ENCODE measurements at regions not wholly inside any gene's neighbourhood (a gene's known extent, or its start where the extent isn't known, plus 50 kb on each side); places are given as distances from the start of the nearest gene placed in this dataset.

GRCh38 chr2:8160959-8161358, 520.9 kb upstream of the ID2 start:
- WGBS, 2 donors (ENCODE audit: low coverage in 1 of 2), result 94% methylated on average over 13 of the region's 13 CpGs; no CpG with 5 or more reads in 1 of the 2 donors
- peak overlapping the region in 3 of 4 donors; percentile 56 to 80 (median 78) for H3K27ac ChIP-seq
- TF ChIP-seq CTCF (IDR thresholded peaks at IDR 0.05) (no peak), EP300 (IDR thresholded peaks at IDR 0.05; ENCODE audit: low read depth) (no peak), POLR2AphosphoS5 (IDR thresholded peaks at IDR 0.05) (no peak), POLR2A (IDR thresholded peaks at IDR 0.05) (no peak)
- in situ Hi-C loops (cut with MboI; ENCODE audit: low pct_ligation_motif_present in 1 of 4, low pct_unique_long_range_greater_than_20kb in 1 of 4, low sequenced_read_pairs in 3 of 4), result no loop called here
- H3K27me3 ChIP-seq, result no peaks in the 10 kb centered on the region
- DNase-seq, result no peak
- intact Hi-C loops (cut with DNase I; ENCODE audit: low total_unique reads), result no loop called here
- no peaks in the 10 kb centered on the region for H3K36me3 ChIP-seq
- H3K4me3 ChIP-seq, result no peak overlapping the region
- no peaks in the 10 kb centered on the region for H3K9me3 ChIP-seq
- H3K4me1 ChIP-seq, result no peaks in the 10 kb centered on the region

GRCh38 chr2:8162552-8162951, 519.3 kb upstream of the ID2 start:
- in situ Hi-C loops (cut with MboI; ENCODE audit: low pct_ligation_motif_present in 1 of 4, low pct_unique_long_range_greater_than_20kb in 1 of 4, low sequenced_read_pairs in 3 of 4), result no loop called here
- DNase-seq, result peak; percentile 22

GRCh38 chr2:8165550-8165949, 516.3 kb upstream of the ID2 start:
- H3K27ac ChIP-seq, result no peak overlapping the region
- no peak for TF ChIP-seq POLR2A (IDR thresholded peaks at IDR 0.05)
- TF ChIP-seq EP300 (IDR thresholded peaks at IDR 0.05; ENCODE audit: low read depth), result no peak
- TF ChIP-seq CTCF (IDR thresholded peaks at IDR 0.05), result no peak
- no peak for TF ChIP-seq POLR2AphosphoS5 (IDR thresholded peaks at IDR 0.05)
- H3K9me3 ChIP-seq, result no peaks in the 10 kb centered on the region
- intact Hi-C loops (cut with DNase I; ENCODE audit: low total_unique reads), result no loop called here
- WGBS, 2 donors (ENCODE audit: low coverage in 1 of 2), result 92 to 98% methylated on average over 4 to 5 of the region's 5 CpGs
- no peaks in the 10 kb centered on the region for H3K27me3 ChIP-seq
- no peaks in the 10 kb centered on the region for H3K36me3 ChIP-seq
- no peak overlapping the region for H3K4me3 ChIP-seq
- DNase-seq, result no peak
- no peaks in the 10 kb centered on the region for H3K4me1 ChIP-seq
- in situ Hi-C loops (cut with MboI; ENCODE audit: low pct_ligation_motif_present in 1 of 4, low pct_unique_long_range_greater_than_20kb in 1 of 4, low sequenced_read_pairs in 3 of 4), result no loop called here

More at GRCh38 chr2:8162552-8162951, 519.3 kb upstream of the ID2 start:
- intact Hi-C loops (cut with DNase I; ENCODE audit: low total_unique reads), result no loop called here
- H3K9me3 ChIP-seq, result no peaks in the 10 kb centered on the region
- H3K27ac ChIP-seq, result peak overlapping the region; percentile 56 to 80 (median 68)
- H3K4me1 ChIP-seq, result no peaks in the 10 kb centered on the region
- TF ChIP-seq POLR2AphosphoS5 (IDR thresholded peaks at IDR 0.05) (peak in 2 of 3 donors; percentile 48 to 49), POLR2A (IDR thresholded peaks at IDR 0.05) (no peak), CTCF (IDR thresholded peaks at IDR 0.05) (no peak), EP300 (IDR thresholded peaks at IDR 0.05; ENCODE audit: low read depth) (peak; percentile 61)
- no peak overlapping the region for H3K4me3 ChIP-seq
- WGBS, 2 donors (ENCODE audit: low coverage in 1 of 2), result 75% methylated on average over 17 of the region's 17 CpGs; no CpG with 5 or more reads in 1 of the 2 donors
- no peaks in the 10 kb centered on the region for H3K27me3 ChIP-seq
- H3K36me3 ChIP-seq, result no peaks in the 10 kb centered on the region

- intact Hi-C loops (cut with DNase I; ENCODE audit: low total_unique reads) (no loop called here), in situ Hi-C loops (cut with MboI; ENCODE audit: low pct_ligation_motif_present in 1 of 4, low pct_unique_long_range_greater_than_20kb in 1 of 4, low sequenced_read_pairs in 3 of 4) (no loop called here)
- H3K4me1 ChIP-seq, result no peaks in the 10 kb centered on the region
- no peaks in the 10 kb centered on the region for H3K27me3 ChIP-seq
- no peak for DNase-seq
- H3K27ac ChIP-seq, result no peak overlapping the region
- TF ChIP-seq EP300 (IDR thresholded peaks at IDR 0.05; ENCODE audit: low read depth) (no peak), POLR2A (IDR thresholded peaks at IDR 0.05) (no peak), CTCF (IDR thresholded peaks at IDR 0.05) (no peak), POLR2AphosphoS5 (IDR thresholded peaks at IDR 0.05) (no peak)
- H3K36me3 ChIP-seq, result no peaks in the 10 kb centered on the region
- 84 to 91% methylated on average over 8 of the region's 8 CpGs for WGBS, 2 donors (ENCODE audit: low coverage in 1 of 2)
- no peaks in the 10 kb centered on the region for H3K9me3 ChIP-seq
- H3K4me3 ChIP-seq, result no peak overlapping the region
Measured at GRCh38 chr2:8168022-8168717, 513.7 kb upstream of the ID2 start.
